ENCODE measurements at regions not wholly inside any gene's neighbourhood (a gene's known extent, or its start where the extent isn't known, plus 50 kb on each side); places are given as distances from the start of the nearest gene placed in this dataset.

DNA sequence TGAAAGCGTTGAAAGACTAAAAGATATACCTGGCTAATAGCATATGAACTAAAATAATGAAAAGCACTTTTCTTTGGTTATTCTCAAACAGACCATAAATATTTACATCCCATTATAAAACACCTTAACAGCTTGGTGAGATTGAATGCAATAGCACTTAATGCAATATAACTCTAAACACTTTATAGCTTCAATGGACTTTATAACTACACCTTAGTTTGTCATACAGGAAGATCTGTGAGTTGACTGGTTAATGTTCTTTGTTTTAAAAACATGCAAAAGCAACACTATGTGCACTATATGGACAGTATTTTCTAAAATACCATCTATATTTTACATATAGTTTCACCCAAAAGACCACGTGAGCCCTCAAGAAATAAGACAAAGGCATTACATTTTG, 353.3 kb upstream of the ACVR2A start:
- DNase-seq (ENCODE audit: low read depth): no peak
- FAIRE-seq: no peak
- Mint-ChIP-seq H3K4me1 (ENCODE audit: low read depth, unreplicated experiment) (peaks cover 2% of the 10 kb centered on the region), H3K27me3 (ENCODE audit: low read depth, unreplicated experiment) (no peaks in the 10 kb centered on the region), H3K36me3 (ENCODE audit: low read depth, unreplicated experiment) (no peaks in the 10 kb centered on the region), H3K27ac (ENCODE audit: unreplicated experiment) (no peak overlapping the region), H3K9me3 (ENCODE audit: unreplicated experiment) (no peaks in the 10 kb centered on the region), H3K4me3 (ENCODE audit: unreplicated experiment) (no peak overlapping the region)
- Histone ChIP-seq H3K27ac (ENCODE audit: low read depth, low read length) (no peak overlapping the region), H3K27me3 (ENCODE audit: insufficient read depth, low read length) (no peaks in the 10 kb centered on the region), H3K4me1 (ENCODE audit: insufficient read depth, low read length) (no peaks in the 10 kb centered on the region), H2AFZ (ENCODE audit: low read depth, low read length) (no peak overlapping the region), H3K4me3 (ENCODE audit: insufficient read depth, low read depth, low read length) (no peak overlapping the region), H3K79me2 (ENCODE audit: insufficient read depth, low read length) (no peaks in the 10 kb centered on the region), H3K9ac (ENCODE audit: low read length) (no peak overlapping the region), H3K9me3 (ENCODE audit: insufficient read depth, low read depth, low read length) (no peaks in the 10 kb centered on the region), H3K4me2 (ENCODE audit: low read length) (no peak overlapping the region), H3K36me3 (ENCODE audit: insufficient read depth, low read length) (no peaks in the 10 kb centered on the region), H4K20me1 (ENCODE audit: insufficient read depth, low read length) (no peaks in the 10 kb centered on the region)
- TF ChIP-seq, protein P1, sequence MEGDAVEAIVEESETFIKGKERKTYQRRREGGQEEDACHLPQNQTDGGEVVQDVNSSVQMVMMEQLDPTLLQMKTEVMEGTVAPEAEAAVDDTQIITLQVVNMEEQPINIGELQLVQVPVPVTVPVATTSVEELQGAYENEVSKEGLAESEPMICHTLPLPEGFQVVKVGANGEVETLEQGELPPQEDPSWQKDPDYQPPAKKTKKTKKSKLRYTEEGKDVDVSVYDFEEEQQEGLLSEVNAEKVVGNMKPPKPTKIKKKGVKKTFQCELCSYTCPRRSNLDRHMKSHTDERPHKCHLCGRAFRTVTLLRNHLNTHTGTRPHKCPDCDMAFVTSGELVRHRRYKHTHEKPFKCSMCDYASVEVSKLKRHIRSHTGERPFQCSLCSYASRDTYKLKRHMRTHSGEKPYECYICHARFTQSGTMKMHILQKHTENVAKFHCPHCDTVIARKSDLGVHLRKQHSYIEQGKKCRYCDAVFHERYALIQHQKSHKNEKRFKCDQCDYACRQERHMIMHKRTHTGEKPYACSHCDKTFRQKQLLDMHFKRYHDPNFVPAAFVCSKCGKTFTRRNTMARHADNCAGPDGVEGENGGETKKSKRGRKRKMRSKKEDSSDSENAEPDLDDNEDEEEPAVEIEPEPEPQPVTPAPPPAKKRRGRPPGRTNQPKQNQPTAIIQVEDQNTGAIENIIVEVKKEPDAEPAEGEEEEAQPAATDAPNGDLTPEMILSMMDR (IDR thresholded peaks at IDR 0.05; ENCODE audit: insufficient read depth, low read depth, low read length): no peak
- no peak for TF ChIP-seq EZH2 (IDR thresholded peaks at IDR 0.05; ENCODE audit: insufficient read depth, low read length)

DNA sequence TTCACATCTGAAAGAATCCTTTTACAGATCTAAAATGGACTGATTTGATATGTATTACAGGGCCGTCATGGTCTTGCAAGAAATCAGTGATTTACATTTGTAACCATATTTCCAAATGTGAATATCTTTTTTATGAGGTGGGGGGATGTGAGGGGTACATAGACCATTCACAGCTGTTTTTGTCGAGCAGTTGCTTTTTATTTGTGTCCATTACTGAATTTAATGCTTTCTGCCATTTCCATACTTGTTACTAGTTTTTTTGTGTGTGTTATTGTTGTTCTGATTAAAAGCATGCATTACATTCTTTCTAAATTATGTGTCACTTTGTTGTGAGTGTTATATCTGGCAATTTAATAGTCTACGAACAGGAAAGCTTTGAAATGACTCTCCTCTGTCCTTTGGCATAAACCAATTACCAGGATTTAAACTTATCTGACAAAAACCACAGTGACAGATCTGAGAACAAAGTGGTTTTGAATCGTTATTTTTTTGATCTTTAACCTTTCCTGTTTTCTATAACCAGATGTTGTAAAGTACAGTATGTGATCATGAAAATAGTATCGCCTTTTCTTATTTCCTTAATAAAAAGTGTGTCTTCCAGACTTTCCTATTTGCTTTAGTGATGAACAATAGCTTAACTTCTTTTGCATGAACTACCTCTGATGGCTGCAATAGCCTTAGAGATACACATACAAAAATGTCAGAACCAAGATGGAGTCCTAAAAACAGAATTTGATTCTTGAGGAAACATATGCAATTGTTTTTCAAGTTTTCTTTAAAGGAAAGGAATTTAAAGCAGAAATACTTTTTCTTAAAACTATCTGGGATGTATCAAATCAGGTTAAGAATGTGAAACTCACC, 354.2 kb upstream of the ACVR2A start:
- Histone ChIP-seq H3K4me1 (ENCODE audit: insufficient read depth, low read length) (no peaks in the 10 kb centered on the region), H2AFZ (ENCODE audit: low read depth, low read length) (no peak overlapping the region), H3K4me2 (ENCODE audit: low read length) (no peak overlapping the region), H3K4me3 (ENCODE audit: insufficient read depth, low read depth, low read length) (no peak overlapping the region), H3K79me2 (ENCODE audit: insufficient read depth, low read length) (no peaks in the 10 kb centered on the region), H3K9me3 (ENCODE audit: insufficient read depth, low read depth, low read length) (no peaks in the 10 kb centered on the region), H4K20me1 (ENCODE audit: insufficient read depth, low read length) (no peaks in the 10 kb centered on the region), H3K36me3 (ENCODE audit: insufficient read depth, low read length) (no peaks in the 10 kb centered on the region), H3K27ac (ENCODE audit: low read depth, low read length) (no peak overlapping the region), H3K27me3 (ENCODE audit: insufficient read depth, low read length) (no peaks in the 10 kb centered on the region), H3K9ac (ENCODE audit: low read length) (no peak overlapping the region)
- Mint-ChIP-seq H3K36me3 (ENCODE audit: low read depth, unreplicated experiment) (no peaks in the 10 kb centered on the region), H3K4me3 (ENCODE audit: unreplicated experiment) (no peak overlapping the region), H3K4me1 (ENCODE audit: low read depth, unreplicated experiment) (peaks cover 2% of the 10 kb centered on the region), H3K27me3 (ENCODE audit: low read depth, unreplicated experiment) (no peaks in the 10 kb centered on the region), H3K27ac (ENCODE audit: unreplicated experiment) (no peak overlapping the region), H3K9me3 (ENCODE audit: unreplicated experiment) (no peaks in the 10 kb centered on the region)
- TF ChIP-seq EZH2 (IDR thresholded peaks at IDR 0.05; ENCODE audit: insufficient read depth, low read length): no peak
- TF ChIP-seq, protein P1 (IDR thresholded peaks at IDR 0.05; ENCODE audit: insufficient read depth, low read depth, low read length): no peak
- no peak for FAIRE-seq
- no peak for DNase-seq (ENCODE audit: low read depth)

DNA sequence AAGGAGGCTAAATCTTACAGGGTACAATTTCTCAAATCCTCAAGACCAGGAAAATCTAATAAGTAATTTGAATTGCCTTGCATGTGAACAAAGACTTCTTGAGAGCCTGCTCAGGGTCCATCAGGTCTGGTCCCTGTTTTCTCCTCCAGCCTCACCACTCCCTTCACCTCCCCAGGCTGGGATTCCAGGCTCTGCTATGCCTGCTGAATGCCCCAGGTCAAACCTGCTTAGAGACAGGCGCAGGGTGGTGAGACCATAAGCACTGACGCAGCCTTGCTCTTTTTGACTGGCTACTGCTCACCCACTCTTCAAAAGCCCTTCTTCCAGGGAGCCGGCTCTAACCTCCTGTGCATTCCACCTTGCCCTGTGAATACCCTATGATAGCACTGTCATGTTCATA, 356.4 kb upstream of the ACVR2A start:
- Histone ChIP-seq H3K36me3 (ENCODE audit: insufficient read depth, low read length) (no peaks in the 10 kb centered on the region), H3K4me2 (ENCODE audit: low read length) (no peak overlapping the region), H3K9me3 (ENCODE audit: insufficient read depth, low read depth, low read length) (no peaks in the 10 kb centered on the region), H3K4me1 (ENCODE audit: insufficient read depth, low read length) (no peaks in the 10 kb centered on the region), H3K9ac (ENCODE audit: low read length) (no peak overlapping the region), H2AFZ (ENCODE audit: low read depth, low read length) (no peak overlapping the region), H3K27ac (ENCODE audit: low read depth, low read length) (no peak overlapping the region), H3K4me3 (ENCODE audit: insufficient read depth, low read depth, low read length) (no peak overlapping the region), H4K20me1 (ENCODE audit: insufficient read depth, low read length) (no peaks in the 10 kb centered on the region), H3K79me2 (ENCODE audit: insufficient read depth, low read length) (no peaks in the 10 kb centered on the region), H3K27me3 (ENCODE audit: insufficient read depth, low read length) (no peaks in the 10 kb centered on the region)
- TF ChIP-seq, protein P1 (IDR thresholded peaks at IDR 0.05; ENCODE audit: insufficient read depth, low read depth, low read length): no peak
- no peak for TF ChIP-seq EZH2 (IDR thresholded peaks at IDR 0.05; ENCODE audit: insufficient read depth, low read length)
- FAIRE-seq: no peak
- no peaks in the 10 kb centered on the region for H3K36me3 Mint-ChIP-seq (ENCODE audit: low read depth, unreplicated experiment)
- no peak overlapping the region for H3K27ac Mint-ChIP-seq (ENCODE audit: unreplicated experiment)
- H3K4me3 Mint-ChIP-seq (ENCODE audit: unreplicated experiment): no peak overlapping the region
- H3K4me1 Mint-ChIP-seq (ENCODE audit: low read depth, unreplicated experiment): peaks cover 2% of the 10 kb centered on the region
- DNase-seq (ENCODE audit: low read depth): no peak
- no peaks in the 10 kb centered on the region for H3K27me3 Mint-ChIP-seq (ENCODE audit: low read depth, unreplicated experiment)
- no peaks in the 10 kb centered on the region for H3K9me3 Mint-ChIP-seq (ENCODE audit: unreplicated experiment)

Data from astrocyte (in vitro differentiated cells and primary cell).